ENCODE measurements at regions not wholly inside any gene's neighbourhood (a gene's known extent, or its start where the extent isn't known, plus 50 kb on each side); places are given as distances from the start of the nearest gene placed in this dataset.

DNA sequence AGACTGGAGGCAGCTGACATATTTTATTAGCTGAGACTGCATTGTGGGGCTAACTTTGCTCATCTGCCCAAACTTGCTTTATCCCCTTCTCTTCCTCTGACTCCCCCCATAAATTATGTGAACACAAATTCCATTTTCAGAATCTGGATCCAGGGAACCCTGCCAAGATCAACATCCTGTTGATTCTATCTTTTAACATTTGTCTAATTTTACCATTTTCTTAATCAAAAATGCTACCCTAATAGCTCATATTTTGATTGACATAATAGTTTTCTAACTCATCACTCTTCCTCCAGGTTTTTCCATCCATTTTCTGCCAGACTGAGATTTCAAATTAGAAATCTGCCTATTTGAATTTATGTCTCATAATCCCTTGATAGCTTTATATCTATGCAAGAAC is 184.7 kb upstream of the PRSS16 start:
- TF ChIP-seq POLR2A (IDR thresholded peaks at IDR 0.05): no peak
- TF ChIP-seq, protein P1, sequence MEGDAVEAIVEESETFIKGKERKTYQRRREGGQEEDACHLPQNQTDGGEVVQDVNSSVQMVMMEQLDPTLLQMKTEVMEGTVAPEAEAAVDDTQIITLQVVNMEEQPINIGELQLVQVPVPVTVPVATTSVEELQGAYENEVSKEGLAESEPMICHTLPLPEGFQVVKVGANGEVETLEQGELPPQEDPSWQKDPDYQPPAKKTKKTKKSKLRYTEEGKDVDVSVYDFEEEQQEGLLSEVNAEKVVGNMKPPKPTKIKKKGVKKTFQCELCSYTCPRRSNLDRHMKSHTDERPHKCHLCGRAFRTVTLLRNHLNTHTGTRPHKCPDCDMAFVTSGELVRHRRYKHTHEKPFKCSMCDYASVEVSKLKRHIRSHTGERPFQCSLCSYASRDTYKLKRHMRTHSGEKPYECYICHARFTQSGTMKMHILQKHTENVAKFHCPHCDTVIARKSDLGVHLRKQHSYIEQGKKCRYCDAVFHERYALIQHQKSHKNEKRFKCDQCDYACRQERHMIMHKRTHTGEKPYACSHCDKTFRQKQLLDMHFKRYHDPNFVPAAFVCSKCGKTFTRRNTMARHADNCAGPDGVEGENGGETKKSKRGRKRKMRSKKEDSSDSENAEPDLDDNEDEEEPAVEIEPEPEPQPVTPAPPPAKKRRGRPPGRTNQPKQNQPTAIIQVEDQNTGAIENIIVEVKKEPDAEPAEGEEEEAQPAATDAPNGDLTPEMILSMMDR (IDR thresholded peaks at IDR 0.05): no peak
- DNase-seq (ENCODE audit: low spot score in 2 of 2): no peak
- no peak overlapping the region for H3K4me3 ChIP-seq (ENCODE audit: low read depth, poor library complexity, severe bottlenecking)
- intact Hi-C loops (cut with DNase I; ENCODE audit: low total_unique reads): no loop called here

DNA sequence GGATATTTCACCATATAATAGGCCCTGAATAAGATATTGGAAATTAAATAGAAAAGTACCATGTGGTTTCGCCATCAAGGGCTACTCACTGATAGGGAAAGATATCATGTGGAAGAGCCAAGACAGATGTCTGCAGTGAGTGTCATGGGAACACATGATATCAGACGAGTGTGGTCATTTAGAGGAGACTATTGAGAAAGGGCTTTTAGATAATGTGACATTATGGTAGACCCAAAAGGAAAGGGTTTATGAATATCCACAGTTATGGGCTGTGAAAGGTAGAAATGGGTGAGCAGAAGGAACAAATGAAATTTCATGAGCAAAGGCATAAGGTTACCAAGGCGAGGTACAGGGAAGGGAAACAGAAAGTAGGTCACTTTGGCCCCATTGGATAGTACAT is 182.3 kb upstream of the PRSS16 start:
- no peak overlapping the region for H3K4me3 ChIP-seq (ENCODE audit: low read depth, poor library complexity, severe bottlenecking)
- no peak for DNase-seq (ENCODE audit: low spot score in 2 of 2)
- WGBS, 2 donors: 84 to 86% methylated on average over 3 of the region's 3 CpGs
- no peak for TF ChIP-seq POLR2A (IDR thresholded peaks at IDR 0.05)
- TF ChIP-seq, protein P1 (IDR thresholded peaks at IDR 0.05): no peak
- intact Hi-C loops (cut with DNase I; ENCODE audit: low total_unique reads): no loop called here

DNA sequence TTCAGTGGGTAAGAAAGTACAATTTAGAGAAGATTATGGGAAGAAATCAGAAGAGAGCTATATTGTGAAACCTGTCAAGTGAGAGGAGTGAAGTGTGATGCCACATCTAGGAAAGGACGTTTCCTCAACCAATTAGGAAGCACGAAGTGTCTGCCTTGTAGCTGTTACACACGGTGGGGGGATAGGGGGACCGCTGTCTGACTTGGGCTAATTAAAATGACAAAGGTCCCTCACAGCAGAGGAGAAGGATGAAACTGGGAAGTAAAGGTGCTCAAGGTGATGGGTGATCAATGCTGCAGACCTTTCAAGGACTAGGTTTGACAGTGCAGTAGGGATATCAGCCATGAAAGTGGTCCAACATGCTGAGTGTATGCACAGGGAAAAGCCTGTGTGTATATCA is 181.1 kb upstream of the PRSS16 start:
- no peak for TF ChIP-seq POLR2A (IDR thresholded peaks at IDR 0.05)
- TF ChIP-seq, protein P1 (IDR thresholded peaks at IDR 0.05): no peak
- no peak overlapping the region for H3K4me3 ChIP-seq (ENCODE audit: low read depth, poor library complexity, severe bottlenecking)
- intact Hi-C loops (cut with DNase I; ENCODE audit: low total_unique reads): no loop called here
- no peak for DNase-seq (ENCODE audit: low spot score in 2 of 2)
- 29 to 45% methylated on average over 4 of the region's 4 CpGs for WGBS, 2 donors

DNA sequence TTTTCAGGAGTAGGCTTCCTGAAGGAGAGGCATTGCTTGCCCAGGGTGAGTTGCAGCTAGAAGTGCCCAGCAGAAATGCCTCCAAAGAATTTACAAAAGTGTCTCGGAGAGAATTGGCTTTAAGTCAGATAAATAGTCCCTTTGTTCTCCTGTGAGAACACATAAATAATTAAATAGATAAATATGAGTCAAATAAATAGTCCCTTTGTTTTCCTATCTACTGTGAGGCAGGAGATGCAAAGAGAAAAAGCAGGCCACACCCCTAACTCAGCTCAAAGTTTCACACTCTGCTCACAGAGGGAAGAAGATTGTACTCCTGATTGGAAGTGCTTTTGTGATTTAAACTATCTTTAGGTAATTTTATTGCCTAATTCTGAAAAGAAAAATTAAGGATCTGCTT is 180.7 kb upstream of the PRSS16 start:
- intact Hi-C loops (cut with DNase I; ENCODE audit: low total_unique reads): no loop called here
- no peak for TF ChIP-seq POLR2A (IDR thresholded peaks at IDR 0.05)
- TF ChIP-seq, protein P1 (IDR thresholded peaks at IDR 0.05): no peak
- WGBS, 2 donors: 41 to 65% methylated on average over 1 of the region's 1 CpG
- no peak for DNase-seq (ENCODE audit: low spot score in 2 of 2)
- no peak overlapping the region for H3K4me3 ChIP-seq (ENCODE audit: low read depth, poor library complexity, severe bottlenecking)

DNA sequence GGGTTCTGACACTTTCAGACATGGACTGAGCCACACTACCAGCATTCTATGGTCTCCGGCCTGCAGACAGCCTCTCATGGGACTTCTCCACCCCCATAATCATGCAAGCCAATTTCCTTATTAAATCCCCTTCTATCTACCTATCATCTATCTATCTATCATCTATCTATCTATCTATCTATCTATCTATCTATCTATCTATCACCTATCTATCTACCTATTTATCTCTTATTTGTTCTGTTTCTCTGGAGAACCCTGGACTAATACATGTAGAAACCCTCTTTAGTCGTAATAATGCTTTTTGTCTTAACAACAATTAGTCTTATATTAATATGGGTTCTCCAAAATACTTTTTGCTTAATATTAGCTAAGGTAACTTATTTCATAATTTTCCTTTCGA is 174.1 kb upstream of the PRSS16 start:
- 75 to 87% methylated on average over 3 of the region's 3 CpGs for WGBS, 2 donors
- intact Hi-C loops (cut with DNase I; ENCODE audit: low total_unique reads): no loop called here
- no peak overlapping the region for H3K4me3 ChIP-seq (ENCODE audit: low read depth, poor library complexity, severe bottlenecking)
- no peak for TF ChIP-seq POLR2A (IDR thresholded peaks at IDR 0.05)
- TF ChIP-seq, protein P1 (IDR thresholded peaks at IDR 0.05): no peak
- no peak for DNase-seq (ENCODE audit: low spot score in 2 of 2)

DNA sequence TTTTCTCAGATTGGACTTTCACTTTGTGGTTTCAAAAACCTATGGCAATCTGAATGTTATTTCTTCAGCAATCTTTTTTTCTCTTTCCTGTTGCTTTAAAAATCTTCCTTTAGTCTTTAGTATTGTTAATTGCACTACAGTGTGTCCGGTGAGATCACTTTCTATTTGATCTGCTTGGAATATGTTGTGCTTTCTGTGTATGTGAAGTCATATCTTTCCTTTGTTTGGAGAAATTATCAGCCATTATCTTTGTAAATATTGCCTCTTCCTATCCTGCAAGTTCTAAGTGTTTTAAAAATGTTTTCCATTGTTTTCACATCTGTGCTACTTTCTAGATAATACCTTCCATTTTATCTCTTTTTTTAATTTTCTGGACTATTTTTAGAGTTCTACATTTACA is 171.4 kb upstream of the PRSS16 start:
- no peak overlapping the region for H3K4me3 ChIP-seq (ENCODE audit: low read depth, poor library complexity, severe bottlenecking)
- 57 to 80% methylated on average over 1 of the region's 1 CpG for WGBS, 2 donors
- intact Hi-C loops (cut with DNase I; ENCODE audit: low total_unique reads): no loop called here
- no peak for TF ChIP-seq POLR2A (IDR thresholded peaks at IDR 0.05)
- TF ChIP-seq, protein P1 (IDR thresholded peaks at IDR 0.05): no peak
- no peak for DNase-seq (ENCODE audit: low spot score in 2 of 2)
